ENCODE measurements at regions not wholly inside any gene's neighbourhood (a gene's known extent, or its start where the extent isn't known, plus 50 kb on each side); places are given as distances from the start of the nearest gene placed in this dataset.

DNA sequence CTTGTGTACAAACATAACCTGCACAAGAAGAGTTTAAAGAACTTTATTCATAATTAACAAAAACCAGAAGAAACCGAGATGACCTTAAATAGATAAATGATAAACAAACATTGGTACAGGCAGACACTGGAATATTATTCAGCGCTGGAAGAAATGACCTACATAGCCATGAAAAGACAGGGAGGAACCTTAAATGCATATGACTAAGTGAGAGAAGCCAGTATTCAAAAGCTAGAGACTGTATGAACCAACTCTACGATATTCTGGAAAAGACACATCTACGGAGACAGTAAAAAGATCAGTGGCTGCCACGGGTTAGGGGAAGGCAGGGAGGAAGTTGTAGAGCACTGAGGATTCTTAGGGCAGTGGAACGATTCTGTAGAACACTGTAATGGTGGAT, 333.8 kb upstream of the AKR1E2 start:
- no peak for TF ChIP-seq CTCF (IDR thresholded peaks at IDR 0.05)
- no peak for ATAC-seq (ENCODE audit: insufficient number of reproducible peaks, low FRiP score, low read depth)
- Histone ChIP-seq H3K4me3 (no peak overlapping the region), H3K27me3 (replicated peaks; ENCODE audit: insufficient read depth) (no peaks in the 10 kb centered on the region), H3K36me3 (no peaks in the 10 kb centered on the region), H3K4me1 (ENCODE audit: control insufficient read depth in 1 of 2, low read depth in 2 of 2) (peaks cover 0 to under 1% of the 10 kb centered on the region in 2 donors), H3K27ac (no peak overlapping the region), H3K9me3 (no peaks in the 10 kb centered on the region)
- no peak for DNase-seq (ENCODE audit: low spot score)

DNA sequence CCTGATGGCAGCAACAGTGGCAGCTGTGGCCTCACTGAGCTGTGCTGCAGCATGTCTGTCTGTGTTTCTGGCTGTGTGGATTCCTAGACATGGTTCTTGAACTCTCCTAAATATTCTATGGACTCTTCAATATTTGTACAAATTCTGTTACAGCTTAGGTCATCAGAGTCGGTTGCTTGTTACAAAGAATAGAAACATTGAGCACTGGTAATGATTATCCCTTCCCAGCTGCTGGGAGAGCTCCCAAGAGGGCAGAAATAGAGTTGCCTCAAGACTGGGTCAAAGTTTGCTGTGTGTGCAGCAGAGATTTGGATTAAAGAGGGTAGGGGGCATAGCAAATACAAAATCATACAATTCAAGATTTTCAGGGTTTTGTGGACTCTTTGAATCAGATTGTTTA, 337.1 kb upstream of the AKR1E2 start:
- Histone ChIP-seq H3K27ac (no peak overlapping the region), H3K27me3 (replicated peaks; ENCODE audit: insufficient read depth) (no peaks in the 10 kb centered on the region), H3K4me1 (ENCODE audit: control insufficient read depth in 1 of 2, low read depth in 2 of 2) (no peaks in the 10 kb centered on the region), H3K36me3 (no peaks in the 10 kb centered on the region), H3K4me3 (no peak overlapping the region), H3K9me3 (no peaks in the 10 kb centered on the region)
- ATAC-seq (ENCODE audit: insufficient number of reproducible peaks, low FRiP score, low read depth) (no peak), DNase-seq (ENCODE audit: low spot score) (no peak)
- TF ChIP-seq CTCF (IDR thresholded peaks at IDR 0.05), result no peak

- H3K27me3 ChIP-seq (replicated peaks; ENCODE audit: insufficient read depth), result no peaks in the 10 kb centered on the region
- no peak overlapping the region for H3K27ac ChIP-seq
- H3K4me3 ChIP-seq, result no peak overlapping the region
- TF ChIP-seq CTCF (IDR thresholded peaks at IDR 0.05), result no peak
- ATAC-seq (ENCODE audit: insufficient number of reproducible peaks, low FRiP score, low read depth) (no peak), DNase-seq (ENCODE audit: low spot score) (no peak)
- no peaks in the 10 kb centered on the region for H3K4me1 ChIP-seq (ENCODE audit: control insufficient read depth in 1 of 2, low read depth in 2 of 2)
- no peaks in the 10 kb centered on the region for H3K9me3 ChIP-seq
- no peaks in the 10 kb centered on the region for H3K36me3 ChIP-seq
Observed at GRCh38 chr10:4485636-4486035, 340.4 kb upstream of the AKR1E2 start.

DNA sequence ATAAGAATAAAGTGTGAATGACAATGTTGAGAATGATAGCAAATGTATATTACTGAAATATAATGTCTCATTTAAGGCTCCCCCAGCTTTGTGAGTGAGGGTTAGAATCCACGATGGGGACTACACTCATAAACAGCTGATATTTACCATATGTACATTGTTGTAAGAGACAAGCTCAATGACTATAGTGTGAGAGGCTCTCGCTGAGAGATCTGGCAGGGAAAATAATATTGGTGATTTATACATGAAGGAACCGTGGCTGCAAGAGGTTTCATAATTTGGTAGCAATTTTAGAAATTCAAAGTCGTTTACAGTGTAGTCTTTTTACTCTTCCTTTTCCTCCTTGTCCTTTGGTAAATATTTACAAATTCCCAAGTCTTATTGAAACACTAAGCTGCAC, 342.2 kb upstream of the AKR1E2 start:
- H3K36me3 ChIP-seq, result no peaks in the 10 kb centered on the region
- H3K27ac ChIP-seq, result no peak overlapping the region
- no peak overlapping the region for H3K4me3 ChIP-seq
- H3K4me1 ChIP-seq (ENCODE audit: control insufficient read depth in 1 of 2, low read depth in 2 of 2), result no peaks in the 10 kb centered on the region
- ATAC-seq (ENCODE audit: insufficient number of reproducible peaks, low FRiP score, low read depth) (no peak), DNase-seq (ENCODE audit: low spot score) (no peak)
- H3K27me3 ChIP-seq (replicated peaks; ENCODE audit: insufficient read depth), result no peaks in the 10 kb centered on the region
- TF ChIP-seq CTCF (IDR thresholded peaks at IDR 0.05), result no peak
- H3K9me3 ChIP-seq, result no peaks in the 10 kb centered on the region

GRCh38 chr10:4482659-4483058, 343.3 kb upstream of the AKR1E2 start:
- H3K9me3 ChIP-seq, result no peaks in the 10 kb centered on the region
- no peaks in the 10 kb centered on the region for H3K4me1 ChIP-seq (ENCODE audit: control insufficient read depth in 1 of 2, low read depth in 2 of 2)
- ATAC-seq (ENCODE audit: insufficient number of reproducible peaks, low FRiP score, low read depth), result no peak
- H3K4me3 ChIP-seq, result no peak overlapping the region
- TF ChIP-seq CTCF (IDR thresholded peaks at IDR 0.05), result no peak
- no peaks in the 10 kb centered on the region for H3K27me3 ChIP-seq (replicated peaks; ENCODE audit: insufficient read depth)
- H3K27ac ChIP-seq, result no peak overlapping the region
- no peaks in the 10 kb centered on the region for H3K36me3 ChIP-seq
- DNase-seq (ENCODE audit: low spot score), result no peak
